ENCODE measurements at regions not wholly inside any gene's neighbourhood (a gene's known extent, or its start where the extent isn't known, plus 50 kb on each side); places are given as distances from the start of the nearest gene placed in this dataset.

GRCh38 chr12:92426332-92426731 is 276.5 kb upstream of the PLEKHG7 start:
- ChIA-PET CTCF (no interaction called here), POLR2A (ENCODE audit: unreplicated experiment) (no interaction called here)
- H3K79me2 ChIP-seq (ENCODE audit: low read depth): no peaks in the 10 kb centered on the region
- H3K27ac ChIP-seq: no peak overlapping the region
- no peak for TF ChIP-seq CTCF (conservative IDR thresholded peaks at IDR 0.05)
- TF ChIP-seq EZH2 (IDR thresholded peaks at IDR 0.05; ENCODE audit: low read depth): no peak
- no peaks in the 10 kb centered on the region for H3K36me3 ChIP-seq (ENCODE audit: low read depth)
- H2AFZ ChIP-seq: no peak overlapping the region
- BruUV-seq (replicated peaks): no TSS peak
- H3K9me3 ChIP-seq (ENCODE audit: insufficient read depth, low read depth): no peaks in the 10 kb centered on the region
- intact Hi-C loops (cut with micrococcal nuclease; ENCODE audit: unreplicated experiment): no loop called here
- no peak for DNase-seq
- no peak overlapping the region for H3K4me2 ChIP-seq
- no peaks in the 10 kb centered on the region; the same call in 1 of the 2 replicates for H3K4me1 ChIP-seq (replicated peaks; ENCODE audit: insufficient read depth)
- no peak overlapping the region for H3K4me3 ChIP-seq
- H3K27me3 ChIP-seq (ENCODE audit: insufficient read depth, low read depth): no peaks in the 10 kb centered on the region
- no peaks in the 10 kb centered on the region for H4K20me1 ChIP-seq (ENCODE audit: insufficient read depth)
- H3K9me2 ChIP-seq (ENCODE audit: insufficient read depth): no peaks in the 10 kb centered on the region
- no peaks in the 10 kb centered on the region for H3F3A ChIP-seq (ENCODE audit: insufficient read depth, low read depth)

DNA sequence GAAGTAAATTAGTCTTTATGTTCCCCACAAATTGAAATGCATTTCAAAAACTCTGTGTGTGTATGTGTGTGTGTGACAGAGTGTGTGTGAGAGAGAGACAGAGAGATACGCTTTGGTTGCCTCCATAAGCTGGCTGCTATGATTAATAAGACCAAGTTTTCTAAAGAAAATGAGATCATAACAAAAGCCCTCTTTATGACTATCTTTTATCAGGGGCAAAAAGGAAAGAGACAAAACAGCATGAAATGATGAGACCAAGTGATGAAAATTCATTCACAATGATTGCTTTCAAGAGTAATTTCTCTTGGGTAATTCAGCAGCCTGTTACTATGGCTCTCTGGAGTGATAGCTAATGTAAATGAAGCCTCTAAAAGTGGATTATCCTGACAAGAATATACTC is 277.6 kb upstream of the PLEKHG7 start:
- intact Hi-C loops (cut with micrococcal nuclease; ENCODE audit: unreplicated experiment): no loop called here

DNA sequence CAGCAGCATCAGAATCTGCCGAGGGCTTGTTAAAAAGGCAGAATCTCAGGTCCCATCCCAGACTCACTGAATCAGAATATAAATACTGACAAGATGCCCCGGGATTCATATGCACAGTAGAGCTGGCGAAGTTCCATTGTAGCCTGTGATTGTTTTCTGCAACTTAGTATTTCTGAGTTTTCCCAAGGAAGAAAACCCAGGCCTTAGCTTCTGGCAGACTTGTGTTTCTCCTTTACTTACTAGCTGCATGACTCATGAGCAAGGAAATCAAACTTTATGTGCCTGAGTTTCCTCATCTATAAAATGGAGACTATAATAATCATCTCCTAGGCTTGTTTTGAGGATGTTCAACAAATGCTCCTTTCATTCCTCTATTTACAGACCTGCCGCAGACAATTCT is 278.5 kb upstream of the PLEKHG7 start:
- H3K27me3 ChIP-seq (ENCODE audit: insufficient read depth, low read depth): no peaks in the 10 kb centered on the region
- H3K4me2 ChIP-seq: no peak overlapping the region
- no peaks in the 10 kb centered on the region for H3F3A ChIP-seq (ENCODE audit: insufficient read depth, low read depth)
- H3K9me3 ChIP-seq (ENCODE audit: insufficient read depth, low read depth): no peaks in the 10 kb centered on the region
- H4K20me1 ChIP-seq (ENCODE audit: insufficient read depth): no peaks in the 10 kb centered on the region
- BruUV-seq (replicated peaks): no TSS peak
- intact Hi-C loops (cut with micrococcal nuclease; ENCODE audit: unreplicated experiment): no loop called here
- ChIA-PET POLR2A (ENCODE audit: unreplicated experiment) (no interaction called here), CTCF (no interaction called here)
- H3K27ac ChIP-seq: no peak overlapping the region
- no peaks in the 10 kb centered on the region for H3K9me2 ChIP-seq (ENCODE audit: insufficient read depth)
- H3K4me3 ChIP-seq: no peak overlapping the region
- no peaks in the 10 kb centered on the region for H3K36me3 ChIP-seq (ENCODE audit: low read depth)
- H3K4me1 ChIP-seq (replicated peaks; ENCODE audit: insufficient read depth): no peaks in the 10 kb centered on the region; the same call in 1 of the 2 replicates
- TF ChIP-seq EZH2 (IDR thresholded peaks at IDR 0.05; ENCODE audit: low read depth) (no peak), CTCF (conservative IDR thresholded peaks at IDR 0.05) (no peak)
- no peak overlapping the region for H2AFZ ChIP-seq
- H3K79me2 ChIP-seq (ENCODE audit: low read depth): no peaks in the 10 kb centered on the region
- DNase-seq: no peak

More for the DNA sequence above, 277.6 kb upstream of the PLEKHG7 start:
- no peaks in the 10 kb centered on the region for H3K9me3 ChIP-seq (ENCODE audit: insufficient read depth, low read depth)
- no peak for TF ChIP-seq CTCF (conservative IDR thresholded peaks at IDR 0.05)
- TF ChIP-seq EZH2 (IDR thresholded peaks at IDR 0.05; ENCODE audit: low read depth): no peak
- no peaks in the 10 kb centered on the region for H3K27me3 ChIP-seq (ENCODE audit: insufficient read depth, low read depth)
- BruUV-seq (replicated peaks): no TSS peak
- no peak overlapping the region for H3K27ac ChIP-seq
- no peak overlapping the region for H2AFZ ChIP-seq
- ChIA-PET POLR2A (ENCODE audit: unreplicated experiment) (no interaction called here), CTCF (no interaction called here)
- no peak overlapping the region for H3K4me3 ChIP-seq
- no peaks in the 10 kb centered on the region for H3K36me3 ChIP-seq (ENCODE audit: low read depth)
- H3F3A ChIP-seq (ENCODE audit: insufficient read depth, low read depth): no peaks in the 10 kb centered on the region
- no peak for DNase-seq
- no peaks in the 10 kb centered on the region for H3K79me2 ChIP-seq (ENCODE audit: low read depth)
- no peaks in the 10 kb centered on the region for H4K20me1 ChIP-seq (ENCODE audit: insufficient read depth)
- no peaks in the 10 kb centered on the region; the same call in 1 of the 2 replicates for H3K4me1 ChIP-seq (replicated peaks; ENCODE audit: insufficient read depth)
- H3K4me2 ChIP-seq: no peak overlapping the region
- H3K9me2 ChIP-seq (ENCODE audit: insufficient read depth): no peaks in the 10 kb centered on the region
